ENCODE measurements at regions not wholly inside any gene's neighbourhood (a gene's known extent, or its start where the extent isn't known, plus 50 kb on each side); places are given as distances from the start of the nearest gene placed in this dataset.
"Not testable (repeated sequence)": the region's sequence is repeated elsewhere in the genome, so short reads cannot be mapped to it uniquely, and the experiment has no call there.

DNA sequence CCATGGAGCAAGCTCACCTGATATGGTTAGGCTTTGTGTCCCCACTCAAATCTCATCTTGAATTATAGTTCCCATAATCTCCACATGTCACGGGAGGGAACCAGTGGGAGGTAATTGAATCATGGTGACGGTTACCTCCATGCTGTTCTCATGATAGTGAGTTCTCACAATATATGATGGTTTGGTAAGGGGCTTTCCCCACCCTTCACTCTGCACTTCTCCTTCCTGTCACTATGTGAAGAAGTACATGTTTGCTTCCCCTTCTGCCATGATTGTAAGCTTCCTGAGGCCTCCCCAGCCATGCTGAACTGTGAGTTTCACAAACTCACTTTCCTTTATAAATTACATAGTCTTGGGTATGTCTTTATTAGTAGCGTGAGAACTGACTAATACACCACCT is 435.7 kb upstream of the ID2 start:
- Mint-ChIP-seq H3K27me3 (ENCODE audit: insufficient read depth) (peaks cover 7% of the 10 kb centered on the region), H3K27ac (no peak overlapping the region), H3K9me3 (no peaks in the 10 kb centered on the region; the same call in 1 of the 2 replicates), H3K4me1 (ENCODE audit: low read depth) (peaks cover 6% of the 10 kb centered on the region), H3K36me3 (ENCODE audit: low read depth) (no peaks in the 10 kb centered on the region), H3K4me3 (no peak overlapping the region)
- TF ChIP-seq CTCF (IDR thresholded peaks at IDR 0.05), result no peak
- DNase-seq, result no peak

DNA sequence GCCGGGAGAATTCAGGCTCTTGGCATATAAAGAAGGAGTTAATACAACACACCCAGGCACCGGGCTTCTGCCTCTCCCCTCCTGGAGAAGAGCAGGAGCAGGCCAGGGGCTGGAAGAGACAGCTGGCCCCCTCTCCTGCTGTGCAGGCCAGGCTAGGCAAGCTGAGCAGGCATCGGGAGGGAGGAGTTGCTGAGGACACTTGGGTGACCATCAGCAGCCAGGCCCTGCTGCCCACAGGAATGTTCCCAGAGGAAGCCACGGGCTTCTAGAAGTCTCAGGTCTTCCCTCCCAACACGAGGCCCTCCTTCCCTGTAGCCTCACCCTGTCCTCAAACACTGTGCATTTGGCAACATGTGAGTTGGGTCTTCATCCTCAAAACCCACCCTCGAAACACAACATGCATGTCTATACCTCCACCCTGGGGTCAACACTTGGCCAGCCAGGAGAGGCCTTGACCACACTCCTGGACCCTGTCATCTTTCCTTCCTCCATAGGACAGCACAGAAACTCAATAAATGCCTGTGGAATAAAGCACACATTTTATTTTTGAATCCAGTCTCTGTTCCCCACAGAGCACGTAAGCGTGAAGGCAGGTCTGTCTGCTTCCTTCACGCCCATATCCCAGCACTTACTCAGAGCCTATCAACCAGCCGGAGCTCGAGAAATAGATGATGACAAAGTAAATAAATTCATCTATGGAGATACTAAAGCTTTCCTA is 433.8 kb upstream of the ID2 start:
- peaks cover 6% of the 10 kb centered on the region for H3K4me1 Mint-ChIP-seq (ENCODE audit: low read depth)
- H3K4me3 Mint-ChIP-seq, result no peak overlapping the region
- H3K27ac Mint-ChIP-seq, result no peak overlapping the region
- TF ChIP-seq CTCF (IDR thresholded peaks at IDR 0.05), result no peak
- H3K9me3 Mint-ChIP-seq, result no peaks in the 10 kb centered on the region; the same call in 1 of the 2 replicates
- H3K27me3 Mint-ChIP-seq (ENCODE audit: insufficient read depth), result peaks cover 8% of the 10 kb centered on the region
- DNase-seq, result no peak
- no peaks in the 10 kb centered on the region for H3K36me3 Mint-ChIP-seq (ENCODE audit: low read depth)

DNA sequence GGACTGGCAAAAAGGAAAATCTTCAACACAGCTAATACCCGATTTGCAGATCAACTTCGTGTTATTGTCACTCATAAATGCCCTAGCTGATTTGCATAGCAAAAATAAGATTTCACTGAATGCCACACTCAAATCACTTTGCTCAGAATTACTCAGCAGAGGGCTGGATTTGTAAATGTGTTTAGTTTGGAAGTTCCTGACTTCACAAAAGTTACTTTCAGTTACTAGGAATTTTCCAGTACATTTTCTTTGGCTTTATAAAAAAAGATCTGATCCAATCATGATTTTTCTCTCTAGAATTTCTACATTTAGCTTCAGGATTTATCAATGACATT is 433.3 kb upstream of the ID2 start:
- DNase-seq, result no peak
- Mint-ChIP-seq H3K4me1 (ENCODE audit: low read depth) (peaks cover 6% of the 10 kb centered on the region), H3K27ac (no peak overlapping the region), H3K9me3 (no peaks in the 10 kb centered on the region; the same call in 1 of the 2 replicates), H3K27me3 (ENCODE audit: insufficient read depth) (peaks cover 8% of the 10 kb centered on the region), H3K36me3 (ENCODE audit: low read depth) (no peaks in the 10 kb centered on the region), H3K4me3 (no peak overlapping the region)
- TF ChIP-seq CTCF (IDR thresholded peaks at IDR 0.05), result no peak

GRCh38 chr2:8249141-8249540 is 432.7 kb upstream of the ID2 start:
- Mint-ChIP-seq H3K4me3 (no peak overlapping the region), H3K27ac (no peak overlapping the region), H3K36me3 (ENCODE audit: low read depth) (no peaks in the 10 kb centered on the region), H3K9me3 (no peaks in the 10 kb centered on the region; the same call in 1 of the 2 replicates), H3K4me1 (ENCODE audit: low read depth) (peaks cover 6% of the 10 kb centered on the region), H3K27me3 (ENCODE audit: insufficient read depth) (peaks cover 8% of the 10 kb centered on the region)
- TF ChIP-seq CTCF (IDR thresholded peaks at IDR 0.05), result no peak
- no peak for DNase-seq

DNA sequence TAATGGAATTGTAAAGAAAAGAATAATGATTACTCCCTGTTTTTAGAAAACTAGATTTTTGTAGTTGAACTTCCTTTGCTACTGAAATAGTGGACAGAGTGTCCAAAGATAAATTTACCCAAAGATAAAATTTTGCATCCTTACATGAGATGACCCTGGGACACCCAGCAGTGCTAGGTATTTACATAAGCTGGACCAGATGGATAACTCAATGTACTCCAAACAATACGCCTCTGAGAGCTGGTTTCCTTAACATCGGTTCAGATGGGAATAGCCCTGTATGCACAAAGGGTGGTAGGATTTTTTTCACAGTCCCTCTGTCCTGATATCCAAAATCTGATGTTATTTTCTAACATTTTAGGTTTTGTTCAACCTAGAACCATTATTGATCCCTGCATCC is 432.1 kb upstream of the ID2 start:
- no peak overlapping the region for H3K4me3 Mint-ChIP-seq
- H3K4me1 Mint-ChIP-seq (ENCODE audit: low read depth), result peaks cover 6% of the 10 kb centered on the region
- no peak overlapping the region for H3K27ac Mint-ChIP-seq
- no peak for DNase-seq
- H3K36me3 Mint-ChIP-seq (ENCODE audit: low read depth), result no peaks in the 10 kb centered on the region
- H3K27me3 Mint-ChIP-seq (ENCODE audit: insufficient read depth), result peaks cover 8% of the 10 kb centered on the region
- TF ChIP-seq CTCF (IDR thresholded peaks at IDR 0.05), result no peak
- H3K9me3 Mint-ChIP-seq, result no peaks in the 10 kb centered on the region; the same call in 1 of the 2 replicates

DNA sequence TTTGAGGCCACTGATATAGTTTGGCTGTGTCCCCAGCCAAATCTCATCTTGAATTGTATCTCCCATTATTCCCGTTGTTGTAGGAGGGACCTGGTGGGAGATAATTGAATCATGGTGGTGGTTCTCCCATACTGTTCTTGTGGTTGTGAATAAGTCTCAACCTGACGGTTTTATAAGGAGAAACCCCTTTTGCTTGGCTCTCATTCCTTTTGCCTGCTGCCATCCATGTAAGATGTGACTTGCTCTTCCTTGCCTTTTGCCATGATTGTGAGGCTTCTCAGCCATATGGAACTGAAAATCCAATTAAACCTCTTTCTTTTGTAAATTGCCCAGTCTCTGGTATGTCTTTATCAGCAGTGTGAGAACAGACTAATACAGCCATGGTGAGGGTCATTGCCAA is 431.6 kb upstream of the ID2 start:
- not testable (repeated sequence) for H3K4me1 Mint-ChIP-seq (ENCODE audit: low read depth); H3K27me3 Mint-ChIP-seq (ENCODE audit: insufficient read depth); H3K27ac Mint-ChIP-seq; DNase-seq; H3K36me3 Mint-ChIP-seq (ENCODE audit: low read depth); H3K9me3 Mint-ChIP-seq; H3K4me3 Mint-ChIP-seq

Data from HFFc6 (cell line).